ENCODE measurements at regions not wholly inside any gene's neighbourhood (a gene's known extent, or its start where the extent isn't known, plus 50 kb on each side); places are given as distances from the start of the nearest gene placed in this dataset.

DNA sequence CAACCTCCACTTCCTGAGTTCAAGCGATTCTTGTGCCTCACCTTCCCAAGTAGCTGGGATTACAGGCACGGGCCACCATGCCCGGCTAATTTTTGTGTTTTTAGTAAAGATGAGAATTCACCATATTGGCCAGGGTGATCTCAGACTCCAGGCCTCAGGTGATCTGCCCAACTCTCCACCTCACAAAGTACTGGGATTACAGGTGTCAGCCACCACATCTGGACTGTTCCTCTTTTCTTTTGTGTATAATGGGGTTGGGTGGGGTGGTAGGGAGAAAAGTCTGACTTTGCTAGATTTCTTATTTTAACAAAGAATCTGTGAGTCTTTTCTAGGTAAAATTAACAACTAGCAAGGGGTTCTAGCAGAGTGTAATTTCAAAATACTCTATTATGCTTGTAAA, 92.7 kb upstream of the AMN1 start:
- TF ChIP-seq, protein P1, sequence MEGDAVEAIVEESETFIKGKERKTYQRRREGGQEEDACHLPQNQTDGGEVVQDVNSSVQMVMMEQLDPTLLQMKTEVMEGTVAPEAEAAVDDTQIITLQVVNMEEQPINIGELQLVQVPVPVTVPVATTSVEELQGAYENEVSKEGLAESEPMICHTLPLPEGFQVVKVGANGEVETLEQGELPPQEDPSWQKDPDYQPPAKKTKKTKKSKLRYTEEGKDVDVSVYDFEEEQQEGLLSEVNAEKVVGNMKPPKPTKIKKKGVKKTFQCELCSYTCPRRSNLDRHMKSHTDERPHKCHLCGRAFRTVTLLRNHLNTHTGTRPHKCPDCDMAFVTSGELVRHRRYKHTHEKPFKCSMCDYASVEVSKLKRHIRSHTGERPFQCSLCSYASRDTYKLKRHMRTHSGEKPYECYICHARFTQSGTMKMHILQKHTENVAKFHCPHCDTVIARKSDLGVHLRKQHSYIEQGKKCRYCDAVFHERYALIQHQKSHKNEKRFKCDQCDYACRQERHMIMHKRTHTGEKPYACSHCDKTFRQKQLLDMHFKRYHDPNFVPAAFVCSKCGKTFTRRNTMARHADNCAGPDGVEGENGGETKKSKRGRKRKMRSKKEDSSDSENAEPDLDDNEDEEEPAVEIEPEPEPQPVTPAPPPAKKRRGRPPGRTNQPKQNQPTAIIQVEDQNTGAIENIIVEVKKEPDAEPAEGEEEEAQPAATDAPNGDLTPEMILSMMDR (IDR thresholded peaks at IDR 0.05), result no peak
- no peak for TF ChIP-seq EZH2 (IDR thresholded peaks at IDR 0.05; ENCODE audit: borderline replicate concordance, insufficient read depth, low read depth, low read length, poor library complexity, severe bottlenecking)

Measured in B cell (primary cell).